ENCODE measurements at regions not wholly inside any gene's neighbourhood (a gene's known extent, or its start where the extent isn't known, plus 50 kb on each side); places are given as distances from the start of the nearest gene placed in this dataset.

GRCh38 chr13:109971456-109972090 lies 185.2 kb upstream of the IRS2 start:
- no peak overlapping the region for H3K4me3 ChIP-seq
- CTCF ChIA-PET (ENCODE audit: low intra/inter-chr PET ratio), result no interaction called here

More at GRCh38 chr13:109971456-109972090, 185.2 kb upstream of the IRS2 start:
- H3K4me2 ChIP-seq (ENCODE audit: insufficient read depth, low read length), result no peak overlapping the region
- POLR2A ChIA-PET, result interaction anchor here (0.7 kb wide), 1 partner anchor 160 kb away, joined by 3 read pairs; no protein-coding TSS in a partner anchor
- H4K20me1 ChIP-seq (replicated peaks; ENCODE audit: control insufficient read depth, insufficient read depth, low read length), result no peaks in the 10 kb centered on the region
- BruUV-seq (replicated peaks), result no TSS peak
- ATAC-seq, result no peak
- no peak for DNase-seq (ENCODE audit: extremely low read depth in 1 of 4, low spot score in 3 of 4)
- TF ChIP-seq SMARCC2 (IDR thresholded peaks at IDR 0.05; ENCODE audit: low read depth), result no peak
- no peak for TF ChIP-seq E2F1 (CRISPR knock-in tag; IDR thresholded peaks at IDR 0.05)
- TF ChIP-seq, protein P1, sequence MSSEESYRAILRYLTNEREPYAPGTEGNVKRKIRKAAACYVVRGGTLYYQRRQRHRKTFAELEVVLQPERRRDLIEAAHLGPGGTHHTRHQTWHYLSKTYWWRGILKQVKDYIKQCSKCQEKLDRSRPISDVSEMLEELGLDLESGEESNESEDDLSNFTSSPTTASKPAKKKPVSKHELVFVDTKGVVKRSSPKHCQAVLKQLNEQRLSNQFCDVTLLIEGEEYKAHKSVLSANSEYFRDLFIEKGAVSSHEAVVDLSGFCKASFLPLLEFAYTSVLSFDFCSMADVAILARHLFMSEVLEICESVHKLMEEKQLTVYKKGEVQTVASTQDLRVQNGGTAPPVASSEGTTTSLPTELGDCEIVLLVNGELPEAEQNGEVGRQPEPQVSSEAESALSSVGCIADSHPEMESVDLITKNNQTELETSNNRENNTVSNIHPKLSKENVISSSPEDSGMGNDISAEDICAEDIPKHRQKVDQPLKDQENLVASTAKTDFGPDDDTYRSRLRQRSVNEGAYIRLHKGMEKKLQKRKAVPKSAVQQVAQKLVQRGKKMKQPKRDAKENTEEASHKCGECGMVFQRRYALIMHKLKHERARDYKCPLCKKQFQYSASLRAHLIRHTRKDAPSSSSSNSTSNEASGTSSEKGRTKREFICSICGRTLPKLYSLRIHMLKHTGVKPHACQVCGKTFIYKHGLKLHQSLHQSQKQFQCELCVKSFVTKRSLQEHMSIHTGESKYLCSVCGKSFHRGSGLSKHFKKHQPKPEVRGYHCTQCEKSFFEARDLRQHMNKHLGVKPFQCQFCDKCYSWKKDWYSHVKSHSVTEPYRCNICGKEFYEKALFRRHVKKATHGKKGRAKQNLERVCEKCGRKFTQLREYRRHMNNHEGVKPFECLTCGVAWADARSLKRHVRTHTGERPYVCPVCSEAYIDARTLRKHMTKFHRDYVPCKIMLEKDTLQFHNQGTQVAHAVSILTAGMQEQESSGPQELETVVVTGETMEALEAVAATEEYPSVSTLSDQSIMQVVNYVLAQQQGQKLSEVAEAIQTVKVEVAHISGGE (CRISPR knock-in tag; IDR thresholded peaks at IDR 0.05), result no peak
- no peak for TF ChIP-seq MLLT1 (IDR thresholded peaks at IDR 0.05)
- no peak for TF ChIP-seq ZNF778 (CRISPR knock-in tag; IDR thresholded peaks at IDR 0.05)
- TF ChIP-seq PTTG1 (tag; IDR thresholded peaks at IDR 0.05; ENCODE audit: low read depth), result no peak
- TF ChIP-seq ZNF589 (CRISPR knock-in tag; IDR thresholded peaks at IDR 0.05; ENCODE audit: low read depth), result no peak
- no peak for TF ChIP-seq SAP30 (IDR thresholded peaks at IDR 0.05; ENCODE audit: borderline replicate concordance, insufficient read depth, low read depth, low read length, poor library complexity, severe bottlenecking)
- TF ChIP-seq, protein P2, sequence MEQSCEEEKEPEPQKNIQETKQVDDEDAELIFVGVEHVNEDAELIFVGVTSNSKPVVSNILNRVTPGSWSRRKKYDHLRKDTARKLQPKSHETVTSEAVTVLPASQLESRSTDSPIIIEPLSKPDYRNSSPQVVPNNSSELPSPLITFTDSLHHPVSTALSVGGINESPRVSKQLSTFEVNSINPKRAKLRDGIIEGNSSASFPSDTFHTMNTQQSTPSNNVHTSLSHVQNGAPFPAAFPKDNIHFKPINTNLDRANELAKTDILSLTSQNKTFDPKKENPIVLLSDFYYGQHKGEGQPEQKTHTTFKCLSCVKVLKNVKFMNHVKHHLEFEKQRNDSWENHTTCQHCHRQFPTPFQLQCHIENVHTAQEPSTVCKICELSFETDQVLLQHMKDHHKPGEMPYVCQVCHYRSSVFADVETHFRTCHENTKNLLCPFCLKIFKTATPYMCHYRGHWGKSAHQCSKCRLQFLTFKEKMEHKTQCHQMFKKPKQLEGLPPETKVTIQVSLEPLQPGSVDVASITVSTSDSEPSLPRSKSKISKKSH (CRISPR knock-in tag; IDR thresholded peaks at IDR 0.05), result no peak
- no peak overlapping the region for H3K27ac ChIP-seq (ENCODE audit: extremely low read depth, low read depth, low read length)
- no peaks in the 10 kb centered on the region for H3K4me1 ChIP-seq (replicated peaks in 1 of 2; ENCODE audit: control insufficient read depth in 2 of 2, insufficient read depth in 2 of 2, low read length in 2 of 2)
- H3K27me3 ChIP-seq (ENCODE audit: control insufficient read depth in 2 of 2, insufficient read depth in 2 of 2, low read length in 2 of 2), result peaks cover 0 to 23% of the 10 kb centered on the region in 2 experiments; a peak in 2 of 5 replicates
- no peak overlapping the region for H3K9ac ChIP-seq (ENCODE audit: insufficient read depth in 1 of 2, low read depth in 2 of 2, low read length in 2 of 2)
- no peak for FAIRE-seq
- H3K79me2 ChIP-seq (ENCODE audit: control insufficient read depth, insufficient read depth, low read length), result no peaks in the 10 kb centered on the region
- in situ Hi-C loops (cut with MboI) (no loop called here), intact Hi-C loops (cut with micrococcal nuclease) (no loop called here)
- no peaks in the 10 kb centered on the region for H3K36me3 ChIP-seq (ENCODE audit: control insufficient read depth, insufficient read depth, low read length)
- no peak overlapping the region for H2AFZ ChIP-seq (ENCODE audit: low read depth, low read length)
- H3K9me3 ChIP-seq (replicated peaks; ENCODE audit: control insufficient read depth, insufficient read depth, low read depth, low read length), result no peaks in the 10 kb centered on the region
- WGBS (ENCODE audit: insufficient coverage, low coverage, missing lambda C conversion rate), result 0% methylated on average over 3 of the region's 10 CpGs
- H3K9me1 ChIP-seq (ENCODE audit: control insufficient read depth, insufficient read depth, low read length), result no peaks in the 10 kb centered on the region
